ENCODE measurements at regions not wholly inside any gene's neighbourhood (a gene's known extent, or its start where the extent isn't known, plus 50 kb on each side); places are given as distances from the start of the nearest gene placed in this dataset.

DNA sequence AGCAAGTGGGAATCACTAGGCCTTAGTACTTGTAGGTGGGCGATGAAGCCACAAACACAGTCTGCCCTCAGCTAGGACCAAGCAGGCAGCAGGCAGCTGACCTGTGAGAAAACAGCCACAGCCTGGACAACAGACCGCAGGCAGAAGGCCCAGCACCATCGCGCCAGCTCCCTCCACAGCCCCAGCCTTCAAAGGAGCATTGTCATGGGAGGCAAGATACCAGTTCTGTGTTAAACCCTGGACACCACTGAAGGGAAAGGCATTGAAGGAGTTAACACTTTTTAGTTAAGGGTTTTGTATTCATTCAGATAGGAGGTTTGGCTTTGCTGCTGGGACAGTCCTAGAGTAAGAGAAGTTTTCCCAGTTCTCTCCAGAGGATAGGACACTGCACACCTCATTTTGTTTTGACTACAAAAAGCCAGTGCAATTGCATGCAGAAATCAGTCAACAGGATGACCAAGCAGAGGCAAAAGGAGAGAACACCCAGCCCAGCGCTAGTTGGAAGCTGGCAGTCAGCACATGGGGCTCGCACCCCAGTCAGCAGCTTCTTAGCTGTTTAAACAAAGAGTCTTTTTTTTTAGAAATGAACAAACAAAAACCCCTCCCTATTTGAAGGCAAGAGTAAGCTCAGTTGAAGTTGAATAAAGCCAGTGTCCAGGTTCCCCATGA, 286.1 kb upstream of the TPM1 start:
- TF ChIP-seq EP300 (conservative IDR thresholded peaks at IDR 0.05; ENCODE audit: poor library complexity, severe bottlenecking): no peak
- TF ChIP-seq MXI1 (conservative IDR thresholded peaks at IDR 0.05; ENCODE audit: poor library complexity, severe bottlenecking): no peak
- no peak for TF ChIP-seq POLR2AphosphoS5 (IDR thresholded peaks at IDR 0.05)
- no peak for TF ChIP-seq SMC3 (conservative IDR thresholded peaks at IDR 0.05; ENCODE audit: poor library complexity)
- TF ChIP-seq EZH2 (IDR thresholded peaks at IDR 0.05; ENCODE audit: borderline replicate concordance, insufficient read depth, low read length, poor library complexity, severe bottlenecking): no peak
- TF ChIP-seq RAD21 (conservative IDR thresholded peaks at IDR 0.05): no peak
- TF ChIP-seq REST (IDR thresholded peaks at IDR 0.05; ENCODE audit: borderline replicate concordance): no peak
- TF ChIP-seq, protein P1, sequence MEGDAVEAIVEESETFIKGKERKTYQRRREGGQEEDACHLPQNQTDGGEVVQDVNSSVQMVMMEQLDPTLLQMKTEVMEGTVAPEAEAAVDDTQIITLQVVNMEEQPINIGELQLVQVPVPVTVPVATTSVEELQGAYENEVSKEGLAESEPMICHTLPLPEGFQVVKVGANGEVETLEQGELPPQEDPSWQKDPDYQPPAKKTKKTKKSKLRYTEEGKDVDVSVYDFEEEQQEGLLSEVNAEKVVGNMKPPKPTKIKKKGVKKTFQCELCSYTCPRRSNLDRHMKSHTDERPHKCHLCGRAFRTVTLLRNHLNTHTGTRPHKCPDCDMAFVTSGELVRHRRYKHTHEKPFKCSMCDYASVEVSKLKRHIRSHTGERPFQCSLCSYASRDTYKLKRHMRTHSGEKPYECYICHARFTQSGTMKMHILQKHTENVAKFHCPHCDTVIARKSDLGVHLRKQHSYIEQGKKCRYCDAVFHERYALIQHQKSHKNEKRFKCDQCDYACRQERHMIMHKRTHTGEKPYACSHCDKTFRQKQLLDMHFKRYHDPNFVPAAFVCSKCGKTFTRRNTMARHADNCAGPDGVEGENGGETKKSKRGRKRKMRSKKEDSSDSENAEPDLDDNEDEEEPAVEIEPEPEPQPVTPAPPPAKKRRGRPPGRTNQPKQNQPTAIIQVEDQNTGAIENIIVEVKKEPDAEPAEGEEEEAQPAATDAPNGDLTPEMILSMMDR (IDR thresholded peaks at IDR 0.05; ENCODE audit: poor library complexity, severe bottlenecking): no peak
- TF ChIP-seq TAF1 (IDR thresholded peaks at IDR 0.05; ENCODE audit: low read depth): no peak
- Histone ChIP-seq H3K4me3 (ENCODE audit: low read length) (no peak overlapping the region), H4K20me1 (ENCODE audit: insufficient read depth) (no peaks in the 10 kb centered on the region), H3K27ac (ENCODE audit: low read length) (no peak overlapping the region), H3F3A (ENCODE audit: insufficient read depth, low read length, poor library complexity, severe bottlenecking) (no peaks in the 10 kb centered on the region), H3K9me2 (ENCODE audit: insufficient read depth, low read length) (no peaks in the 10 kb centered on the region), H3K9me3 (ENCODE audit: low read length) (no peaks in the 10 kb centered on the region), H2AFZ (ENCODE audit: low read depth, low read length) (no peak overlapping the region), H3K36me3 (ENCODE audit: insufficient read depth, low read length) (no peaks in the 10 kb centered on the region), H3K79me2 (replicated peaks; ENCODE audit: insufficient read depth, low read length) (no peaks in the 10 kb centered on the region), H3K27me3 (ENCODE audit: insufficient read depth, low read depth, low read length) (no peaks in the 10 kb centered on the region), H3K4me2 (ENCODE audit: low read length) (no peak overlapping the region), H3K9ac (ENCODE audit: low read length) (no peak overlapping the region)

DNA sequence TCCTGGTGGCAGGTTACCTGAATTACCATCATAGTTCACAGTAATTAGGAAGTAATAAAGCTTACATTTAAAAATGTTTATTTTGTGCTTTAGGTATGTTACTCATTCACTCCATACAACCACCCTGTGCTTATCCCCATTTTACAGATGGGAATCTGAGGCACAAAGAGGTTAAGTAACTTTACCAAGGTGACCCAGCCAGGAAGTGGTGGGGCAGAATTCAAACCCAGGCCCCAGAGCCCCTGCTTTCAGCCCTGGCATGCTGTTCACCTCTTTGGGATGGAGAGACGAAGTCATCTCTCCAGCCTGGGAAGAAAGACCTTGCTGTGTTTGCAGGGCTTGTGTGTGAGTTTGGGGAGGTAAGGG, 285.6 kb upstream of the TPM1 start:
- H3K4me2 ChIP-seq (ENCODE audit: low read length): no peak overlapping the region
- no peaks in the 10 kb centered on the region for H3K9me2 ChIP-seq (ENCODE audit: insufficient read depth, low read length)

More for the DNA sequence above, 285.6 kb upstream of the TPM1 start:
- no peaks in the 10 kb centered on the region for H3K79me2 ChIP-seq (replicated peaks; ENCODE audit: insufficient read depth, low read length)
- no peak overlapping the region for H3K9ac ChIP-seq (ENCODE audit: low read length)
- no peak overlapping the region for H3K27ac ChIP-seq (ENCODE audit: low read length)
- H3K9me3 ChIP-seq (ENCODE audit: low read length): no peaks in the 10 kb centered on the region
- H3K36me3 ChIP-seq (ENCODE audit: insufficient read depth, low read length): no peaks in the 10 kb centered on the region
- no peaks in the 10 kb centered on the region for H3K27me3 ChIP-seq (ENCODE audit: insufficient read depth, low read depth, low read length)
- no peak overlapping the region for H3K4me3 ChIP-seq (ENCODE audit: low read length)
- no peaks in the 10 kb centered on the region for H4K20me1 ChIP-seq (ENCODE audit: insufficient read depth)
- no peaks in the 10 kb centered on the region for H3F3A ChIP-seq (ENCODE audit: insufficient read depth, low read length, poor library complexity, severe bottlenecking)
- H2AFZ ChIP-seq (ENCODE audit: low read depth, low read length): no peak overlapping the region
- TF ChIP-seq TAF1 (IDR thresholded peaks at IDR 0.05; ENCODE audit: low read depth) (no peak), POLR2AphosphoS5 (IDR thresholded peaks at IDR 0.05) (no peak), RAD21 (conservative IDR thresholded peaks at IDR 0.05) (no peak), EZH2 (IDR thresholded peaks at IDR 0.05; ENCODE audit: borderline replicate concordance, insufficient read depth, low read length, poor library complexity, severe bottlenecking) (no peak), MXI1 (conservative IDR thresholded peaks at IDR 0.05; ENCODE audit: poor library complexity, severe bottlenecking) (no peak), REST (IDR thresholded peaks at IDR 0.05; ENCODE audit: borderline replicate concordance) (no peak), EP300 (conservative IDR thresholded peaks at IDR 0.05; ENCODE audit: poor library complexity, severe bottlenecking) (no peak)
